Loucy (cell line): ENCODE measurements at regions not wholly inside any gene's neighbourhood (a gene's known extent, or its start where the extent isn't known, plus 50 kb on each side); places are given as distances from the start of the nearest gene placed in this dataset.

Source experiments
- CTCF ChIP-seq: fragments of 200-600 bp; sonication (generic); conservative IDR thresholded peaks from 2 replicates; pipeline ENCODE4 v1.5.1; 2014; ENCODE audit warnings: mild to moderate bottlenecking, antibody characterized with exemption, low read length
- EZH2phosphoT487 ChIP-seq: fragments of 200-600 bp; IDR thresholded peaks from 2 replicates; pipeline ENCODE4 v1.6.1; 2018; ENCODE audit warnings: antibody characterized with exemption, mild to moderate bottlenecking, moderate library complexity, borderline replicate concordance

GRCh38 chr5:62130107-62130506 lies 175.9 kb upstream of the KIF2A start:
- TF ChIP-seq CTCF (no peak), EZH2phosphoT487 (no peak)
